ENCODE measurements at regions not wholly inside any gene's neighbourhood (a gene's known extent, or its start where the extent isn't known, plus 50 kb on each side); places are given as distances from the start of the nearest gene placed in this dataset.

- TF ChIP-seq, protein P1, sequence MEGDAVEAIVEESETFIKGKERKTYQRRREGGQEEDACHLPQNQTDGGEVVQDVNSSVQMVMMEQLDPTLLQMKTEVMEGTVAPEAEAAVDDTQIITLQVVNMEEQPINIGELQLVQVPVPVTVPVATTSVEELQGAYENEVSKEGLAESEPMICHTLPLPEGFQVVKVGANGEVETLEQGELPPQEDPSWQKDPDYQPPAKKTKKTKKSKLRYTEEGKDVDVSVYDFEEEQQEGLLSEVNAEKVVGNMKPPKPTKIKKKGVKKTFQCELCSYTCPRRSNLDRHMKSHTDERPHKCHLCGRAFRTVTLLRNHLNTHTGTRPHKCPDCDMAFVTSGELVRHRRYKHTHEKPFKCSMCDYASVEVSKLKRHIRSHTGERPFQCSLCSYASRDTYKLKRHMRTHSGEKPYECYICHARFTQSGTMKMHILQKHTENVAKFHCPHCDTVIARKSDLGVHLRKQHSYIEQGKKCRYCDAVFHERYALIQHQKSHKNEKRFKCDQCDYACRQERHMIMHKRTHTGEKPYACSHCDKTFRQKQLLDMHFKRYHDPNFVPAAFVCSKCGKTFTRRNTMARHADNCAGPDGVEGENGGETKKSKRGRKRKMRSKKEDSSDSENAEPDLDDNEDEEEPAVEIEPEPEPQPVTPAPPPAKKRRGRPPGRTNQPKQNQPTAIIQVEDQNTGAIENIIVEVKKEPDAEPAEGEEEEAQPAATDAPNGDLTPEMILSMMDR (conservative IDR thresholded peaks at IDR 0.05 in 1 of 2, IDR thresholded peaks at IDR 0.05 in 1 of 2; ENCODE audit: low read depth in 1 of 2, low read length in 2 of 2), result no peak
- TF ChIP-seq EZH2 (IDR thresholded peaks at IDR 0.05; ENCODE audit: low read length, missing control alignments), result no peak
Observed at GRCh38 chr5:25451294-25451693, 806.5 kb upstream of the CDH10 start.

Data from fibroblast of lung (primary cell).